Mucosa of descending colon (tissue), 3 donors: ENCODE measurements at regions not wholly inside any gene's neighbourhood (a gene's known extent, or its start where the extent isn't known, plus 50 kb on each side); places are given as distances from the start of the nearest gene placed in this dataset.
"Not testable (repeated sequence)": the region's sequence is repeated elsewhere in the genome, so short reads cannot be mapped to it uniquely, and the experiment has no call there.

Source experiments
- ATAC-seq: fragments of 200-7000 bp; cut with Tn5 transposase; one replicate; pipeline ENCODE4 v1.9.1; 2020; ENCODE audit warnings: mild to moderate bottlenecking, moderate library complexity
- DNase-seq, 3 donors: peaks; one replicate each; pipeline ENCODE4 v3.0.0-alpha.2; 2020
- H3K36me3 ChIP-seq: fragments of 200-600 bp; one replicate; pipeline ENCODE4 v1.8.0; 2021; ENCODE audit warnings: low read depth, mild to moderate bottlenecking
- H3K4me1 ChIP-seq: fragments of 200-600 bp; one replicate; pipeline ENCODE4 v1.8.0; 2021; ENCODE audit warnings: low read depth, mild to moderate bottlenecking
- H3K4me3 ChIP-seq: fragments of 200-600 bp; one replicate; pipeline ENCODE4 v1.8.0; 2021; ENCODE audit warnings: mild to moderate bottlenecking
- H3K9me3 ChIP-seq: fragments of 200-600 bp; one replicate; pipeline ENCODE4 v1.8.0; 2021; ENCODE audit warnings: mild to moderate bottlenecking
- intact Hi-C, 2 donors: fragments of 100-400 bp; cut with DNase I in 1 of 2; cut with micrococcal nuclease in 1 of 2; formaldehyde crosslinking; loops; one replicate each; pipeline versions ENCODE4 v1.11.0 to v1.11.1; 2022; cut with DNase I, micrococcal nuclease
- TF ChIP-seq, protein P1 (sequence below): fragments of 200-600 bp; IDR thresholded peaks from one replicate; pipeline ENCODE4 v1.8.0; 2022; ENCODE audit warnings: antibody characterized with exemption, mild to moderate bottlenecking
- donor health status: DM: no; HTN: no; CAD: no; lungs with moderate emphysema.
- donor health status: DM: no; HTN: no; CAD: no.
- donor health status: DM: no; HTN: yes; CAD: no.

DNA sequence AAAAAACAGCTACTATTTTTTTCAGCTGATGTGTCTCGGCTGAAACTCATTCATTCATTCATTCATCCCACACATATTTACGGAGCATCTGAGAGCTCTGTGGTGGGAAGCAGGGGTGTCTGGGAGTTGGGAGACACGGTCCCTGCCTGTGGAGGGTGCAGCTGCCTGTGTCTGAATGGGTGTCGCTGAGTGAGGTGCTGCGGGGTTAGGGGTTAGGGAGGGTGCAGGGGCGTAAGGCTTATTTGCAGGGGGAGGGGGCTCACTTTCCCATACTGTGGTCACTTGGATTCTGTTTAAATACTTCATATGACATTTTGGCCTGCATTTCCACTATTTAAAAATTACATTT, 89.4 kb upstream of the ASB18 start:
- Histone ChIP-seq H3K4me3 (no peak overlapping the region), H3K9me3 (no peaks in the 10 kb centered on the region), H3K4me1 (no peaks in the 10 kb centered on the region), H3K36me3 (no peaks in the 10 kb centered on the region)
- no peak for DNase-seq
- ATAC-seq = no peak
- TF ChIP-seq, protein P1, sequence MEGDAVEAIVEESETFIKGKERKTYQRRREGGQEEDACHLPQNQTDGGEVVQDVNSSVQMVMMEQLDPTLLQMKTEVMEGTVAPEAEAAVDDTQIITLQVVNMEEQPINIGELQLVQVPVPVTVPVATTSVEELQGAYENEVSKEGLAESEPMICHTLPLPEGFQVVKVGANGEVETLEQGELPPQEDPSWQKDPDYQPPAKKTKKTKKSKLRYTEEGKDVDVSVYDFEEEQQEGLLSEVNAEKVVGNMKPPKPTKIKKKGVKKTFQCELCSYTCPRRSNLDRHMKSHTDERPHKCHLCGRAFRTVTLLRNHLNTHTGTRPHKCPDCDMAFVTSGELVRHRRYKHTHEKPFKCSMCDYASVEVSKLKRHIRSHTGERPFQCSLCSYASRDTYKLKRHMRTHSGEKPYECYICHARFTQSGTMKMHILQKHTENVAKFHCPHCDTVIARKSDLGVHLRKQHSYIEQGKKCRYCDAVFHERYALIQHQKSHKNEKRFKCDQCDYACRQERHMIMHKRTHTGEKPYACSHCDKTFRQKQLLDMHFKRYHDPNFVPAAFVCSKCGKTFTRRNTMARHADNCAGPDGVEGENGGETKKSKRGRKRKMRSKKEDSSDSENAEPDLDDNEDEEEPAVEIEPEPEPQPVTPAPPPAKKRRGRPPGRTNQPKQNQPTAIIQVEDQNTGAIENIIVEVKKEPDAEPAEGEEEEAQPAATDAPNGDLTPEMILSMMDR = no peak
- intact Hi-C loops = loop anchor here in 1 of 2 donors (5.0 kb wide), 1 partner anchor 719 kb away; no protein-coding TSS in a partner anchor

GRCh38 chr2:236354056-236354940, 90.1 kb upstream of the ASB18 start:
- Histone ChIP-seq H3K4me3 (no peak overlapping the region), H3K9me3 (no peaks in the 10 kb centered on the region), H3K4me1 (no peaks in the 10 kb centered on the region), H3K36me3 (no peaks in the 10 kb centered on the region)
- no peak for ATAC-seq
- no peak for DNase-seq
- TF ChIP-seq, protein P1 = no peak
- intact Hi-C loops = loop anchor here in 1 of 2 donors (5.0 kb wide), 1 partner anchor 718 kb away; no protein-coding TSS in a partner anchor

- TF ChIP-seq, protein P1 = no peak
- intact Hi-C loops = loop anchor here in 1 of 2 donors (5.0 kb wide), 1 partner anchor 717 kb away; no protein-coding TSS in a partner anchor
- DNase-seq (no peak), ATAC-seq (no peak)
- Histone ChIP-seq H3K4me3 (no peak overlapping the region), H3K4me1 (no peaks in the 10 kb centered on the region), H3K36me3 (no peaks in the 10 kb centered on the region), H3K9me3 (no peaks in the 10 kb centered on the region)
These were observed 90.9 kb upstream of the ASB18 start for GRCh38 chr2:236354973-236355595.

DNA sequence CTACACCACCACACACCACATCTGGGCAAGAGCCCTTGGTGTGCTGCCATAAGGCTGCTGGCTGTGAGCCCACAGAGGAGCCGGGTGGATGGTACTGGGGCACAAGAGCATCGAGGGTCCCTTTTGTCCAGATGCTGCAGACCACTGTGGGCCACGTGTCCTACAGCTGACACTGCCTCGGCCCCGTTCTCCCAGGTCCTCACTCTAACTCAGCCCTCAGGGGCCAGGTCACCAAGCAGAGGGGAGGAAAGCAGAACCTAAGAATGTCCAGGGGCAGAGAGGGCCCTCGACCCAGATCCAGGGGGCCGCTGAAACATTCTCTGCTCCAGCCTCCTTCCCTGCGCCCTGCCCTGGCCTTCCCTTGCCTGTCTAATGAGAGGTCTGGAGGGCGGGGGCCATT, 91.7 kb upstream of the ASB18 start:
- H3K9me3 ChIP-seq = no peaks in the 10 kb centered on the region
- intact Hi-C loops = no loop called here
- ATAC-seq (no peak), DNase-seq (no peak)
- H3K4me3 ChIP-seq = no peak overlapping the region
- TF ChIP-seq, protein P1 = no peak
- H3K36me3 ChIP-seq = no peaks in the 10 kb centered on the region
- no peaks in the 10 kb centered on the region for H3K4me1 ChIP-seq

DNA sequence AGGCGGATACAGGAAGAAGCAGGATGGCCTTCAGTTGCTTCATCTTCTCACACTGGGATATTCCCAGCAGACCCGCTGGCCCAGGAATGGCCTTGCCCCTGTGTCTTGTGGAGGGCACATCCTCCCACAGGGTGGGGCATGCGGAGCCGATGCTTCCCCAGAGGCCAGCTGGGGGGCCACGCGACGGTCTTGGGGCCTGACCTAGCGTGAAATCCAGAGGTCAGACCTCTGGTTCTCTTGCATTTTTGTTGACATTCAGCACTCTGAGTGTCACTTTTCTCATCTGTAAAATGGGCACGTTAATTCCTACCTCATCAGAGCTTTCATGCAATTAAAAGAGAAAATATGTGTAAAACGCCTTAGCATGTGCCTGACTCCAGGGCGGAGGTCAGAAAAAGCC, 92.1 kb upstream of the ASB18 start:
- DNase-seq, H3K9me3 ChIP-seq, intact Hi-C loops, H3K4me1 ChIP-seq, ATAC-seq, H3K4me3 ChIP-seq, H3K36me3 ChIP-seq: not testable (repeated sequence)

DNA sequence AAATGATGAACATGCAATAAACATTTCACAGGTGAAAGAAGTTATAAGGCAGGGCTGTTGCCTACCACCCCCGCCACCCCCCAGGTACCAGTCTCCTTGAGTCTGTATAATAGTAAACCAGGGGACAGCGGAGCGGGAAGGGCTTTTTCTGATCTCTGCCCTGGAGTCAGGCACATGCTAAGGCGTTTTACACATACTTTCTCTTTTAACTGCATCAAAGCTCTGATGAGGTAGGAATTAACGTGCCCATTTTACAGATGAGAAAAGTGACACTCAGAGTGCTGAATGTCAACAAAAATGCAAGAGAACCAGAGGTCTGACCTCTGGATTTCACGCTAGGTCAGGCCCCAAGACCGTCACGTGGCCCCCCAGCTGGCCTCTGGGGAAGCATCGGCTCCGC, 94.3 kb upstream of the ASB18 start:
- H3K9me3 ChIP-seq, H3K36me3 ChIP-seq, intact Hi-C loops, H3K4me3 ChIP-seq, H3K4me1 ChIP-seq, ATAC-seq, DNase-seq: not testable (repeated sequence)
